ENCODE measurements at regions not wholly inside any gene's neighbourhood (a gene's known extent, or its start where the extent isn't known, plus 50 kb on each side); places are given as distances from the start of the nearest gene placed in this dataset.

DNA sequence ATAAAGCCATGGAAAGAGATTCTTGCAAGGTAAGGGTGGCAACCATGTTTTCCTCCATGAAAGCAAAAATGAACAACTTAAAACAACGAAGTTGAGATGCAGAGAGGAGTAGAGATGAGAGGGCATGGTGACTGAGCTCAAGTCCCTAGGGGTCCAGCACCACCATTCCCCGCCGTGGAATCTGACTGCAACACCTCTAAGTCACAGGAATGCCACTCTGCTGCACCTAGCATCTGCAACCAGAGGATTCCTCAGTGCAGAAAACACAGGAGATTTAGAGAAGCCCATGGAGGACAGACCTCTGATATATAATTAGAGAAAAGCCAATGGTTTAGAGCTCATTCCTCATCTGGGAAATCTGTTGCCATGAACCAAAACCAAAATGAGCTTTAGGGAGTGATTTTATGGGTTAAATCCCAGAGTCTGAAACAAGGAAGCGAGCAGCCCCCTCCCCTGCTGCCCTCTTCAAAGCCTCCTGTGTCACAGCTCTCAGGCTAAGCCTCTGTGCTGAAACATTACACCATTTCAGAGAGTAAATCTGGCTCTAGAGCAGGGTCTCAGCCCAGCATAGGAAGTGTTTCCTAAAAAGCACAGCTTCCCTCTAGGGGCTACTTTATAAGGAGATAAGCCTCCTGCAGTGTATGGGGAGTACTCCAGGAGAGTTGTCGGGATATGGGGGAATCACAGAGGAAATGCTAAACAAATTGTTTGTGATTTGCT, 1043.6 kb downstream of the UQCRFS1 start:
- no peak for DNase-seq (ENCODE audit: low read depth in 2 of 2)
- H3K4me3 ChIP-seq (replicated peaks in 1 of 2; ENCODE audit: low read depth in 2 of 2, low read length in 2 of 2), result no peak overlapping the region
- TF ChIP-seq, protein P1, sequence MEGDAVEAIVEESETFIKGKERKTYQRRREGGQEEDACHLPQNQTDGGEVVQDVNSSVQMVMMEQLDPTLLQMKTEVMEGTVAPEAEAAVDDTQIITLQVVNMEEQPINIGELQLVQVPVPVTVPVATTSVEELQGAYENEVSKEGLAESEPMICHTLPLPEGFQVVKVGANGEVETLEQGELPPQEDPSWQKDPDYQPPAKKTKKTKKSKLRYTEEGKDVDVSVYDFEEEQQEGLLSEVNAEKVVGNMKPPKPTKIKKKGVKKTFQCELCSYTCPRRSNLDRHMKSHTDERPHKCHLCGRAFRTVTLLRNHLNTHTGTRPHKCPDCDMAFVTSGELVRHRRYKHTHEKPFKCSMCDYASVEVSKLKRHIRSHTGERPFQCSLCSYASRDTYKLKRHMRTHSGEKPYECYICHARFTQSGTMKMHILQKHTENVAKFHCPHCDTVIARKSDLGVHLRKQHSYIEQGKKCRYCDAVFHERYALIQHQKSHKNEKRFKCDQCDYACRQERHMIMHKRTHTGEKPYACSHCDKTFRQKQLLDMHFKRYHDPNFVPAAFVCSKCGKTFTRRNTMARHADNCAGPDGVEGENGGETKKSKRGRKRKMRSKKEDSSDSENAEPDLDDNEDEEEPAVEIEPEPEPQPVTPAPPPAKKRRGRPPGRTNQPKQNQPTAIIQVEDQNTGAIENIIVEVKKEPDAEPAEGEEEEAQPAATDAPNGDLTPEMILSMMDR (IDR thresholded peaks at IDR 0.05; ENCODE audit: low read depth, low read length), result no peak

DNA sequence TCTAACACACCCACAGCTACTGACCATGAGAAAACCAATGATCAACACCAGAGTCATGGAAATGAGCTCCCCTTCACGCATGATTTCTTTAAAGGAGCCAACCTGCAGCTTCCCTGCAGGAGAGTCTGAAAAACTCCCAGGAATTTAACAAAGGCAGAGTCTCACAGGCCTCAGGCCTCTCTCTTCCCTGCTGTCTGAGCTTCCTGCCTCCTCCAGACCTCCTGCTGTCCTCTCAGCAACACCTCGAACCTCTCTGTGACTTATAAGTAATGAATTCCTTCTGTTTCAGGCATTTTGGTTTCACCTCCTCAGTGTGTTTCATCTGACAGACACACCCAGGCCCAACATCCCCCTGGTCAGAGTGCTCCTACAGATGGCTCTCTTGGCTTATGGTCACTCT, 1044.4 kb downstream of the UQCRFS1 start:
- TF ChIP-seq, protein P1 (IDR thresholded peaks at IDR 0.05; ENCODE audit: low read depth, low read length), result no peak
- DNase-seq (ENCODE audit: low read depth in 2 of 2), result no peak
- H3K4me3 ChIP-seq (replicated peaks in 1 of 2; ENCODE audit: low read depth in 2 of 2, low read length in 2 of 2), result no peak overlapping the region

GRCh38 chr19:28166025-28166424, 1046.9 kb downstream of the UQCRFS1 start:
- TF ChIP-seq, protein P1 (IDR thresholded peaks at IDR 0.05; ENCODE audit: low read depth, low read length), result no peak
- no peak overlapping the region for H3K4me3 ChIP-seq (replicated peaks in 1 of 2; ENCODE audit: low read depth in 2 of 2, low read length in 2 of 2)
- no peak for DNase-seq (ENCODE audit: low read depth in 2 of 2)

DNA sequence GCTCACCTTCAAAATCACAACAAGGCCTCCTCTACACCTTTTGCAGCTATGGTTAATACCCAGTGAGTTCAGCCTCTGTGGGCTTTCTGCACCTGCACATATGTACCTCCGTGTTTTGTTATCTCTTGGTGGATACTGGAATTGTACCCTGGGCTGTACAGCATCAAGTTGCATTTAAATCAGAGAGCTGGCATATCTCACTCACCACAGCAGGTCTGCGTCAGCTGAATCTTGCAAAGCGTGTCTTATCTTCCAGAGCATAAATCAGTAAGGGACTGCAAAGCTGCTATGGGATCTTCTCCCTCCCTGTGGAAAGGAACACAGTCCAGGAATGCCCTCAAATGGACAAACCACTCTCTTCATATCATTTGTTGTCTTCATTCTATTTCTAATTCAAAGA, 1048.7 kb downstream of the UQCRFS1 start:
- no peak overlapping the region for H3K4me3 ChIP-seq (replicated peaks in 1 of 2; ENCODE audit: low read depth in 2 of 2, low read length in 2 of 2)
- TF ChIP-seq, protein P1 (IDR thresholded peaks at IDR 0.05; ENCODE audit: low read depth, low read length), result no peak
- DNase-seq (ENCODE audit: low read depth in 2 of 2), result no peak

GRCh38 chr19:28159065-28159464, 1053.9 kb downstream of the UQCRFS1 start:
- no peak for DNase-seq (ENCODE audit: low read depth in 2 of 2)
- H3K4me3 ChIP-seq (replicated peaks in 1 of 2; ENCODE audit: low read depth in 2 of 2, low read length in 2 of 2), result no peak overlapping the region
- TF ChIP-seq, protein P1 (IDR thresholded peaks at IDR 0.05; ENCODE audit: low read depth, low read length), result no peak

DNA sequence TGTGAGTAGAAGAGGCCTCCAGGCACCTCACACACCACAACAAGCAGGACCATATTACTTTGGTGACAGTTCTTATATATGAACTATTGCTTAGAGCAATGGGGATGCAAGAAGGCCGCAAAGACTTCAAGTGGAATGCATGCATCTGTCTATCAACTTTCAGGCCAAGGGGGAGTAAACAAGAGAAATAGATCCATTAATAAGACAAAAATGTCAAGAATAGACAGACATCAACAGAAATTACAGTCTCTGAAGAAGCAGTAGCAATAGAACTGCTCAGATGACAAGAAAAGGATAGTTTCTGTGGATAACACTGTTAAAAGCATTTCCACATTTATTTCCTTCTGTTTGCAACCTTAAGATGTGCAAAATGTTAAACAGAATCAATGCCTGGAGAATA, 1057.7 kb downstream of the UQCRFS1 start:
- H3K4me3 ChIP-seq (replicated peaks in 1 of 2; ENCODE audit: low read depth in 2 of 2, low read length in 2 of 2), result no peak overlapping the region
- TF ChIP-seq, protein P1 (IDR thresholded peaks at IDR 0.05; ENCODE audit: low read depth, low read length), result no peak
- no peak for DNase-seq (ENCODE audit: low read depth in 2 of 2)

GRCh38 chr19:28154077-28154476, 1058.9 kb downstream of the UQCRFS1 start:
- no peak overlapping the region for H3K4me3 ChIP-seq (replicated peaks in 1 of 2; ENCODE audit: low read depth in 2 of 2, low read length in 2 of 2)
- TF ChIP-seq, protein P1 (IDR thresholded peaks at IDR 0.05; ENCODE audit: low read depth, low read length), result no peak
- DNase-seq (ENCODE audit: low read depth in 2 of 2), result no peak

Data from cardiac fibroblast (primary cell).